Mesodermal cell (in vitro differentiated cells): ENCODE measurements at regions not wholly inside any gene's neighbourhood (a gene's known extent, or its start where the extent isn't known, plus 50 kb on each side); places are given as distances from the start of the nearest gene placed in this dataset.

ENCODE experiments used
- H3K27ac ChIP-seq: 2 replicates; pipeline ENCODE4 v1.7.0; 2013; ENCODE audit warnings: mild to moderate bottlenecking, low read depth, low read length, moderate library complexity; ENCODE audit not compliant: severe bottlenecking
- H3K36me3 ChIP-seq: 2 replicates; pipeline ENCODE4 v1.7.1; 2013; ENCODE audit warnings: mild to moderate bottlenecking, low read length, moderate library complexity; ENCODE audit not compliant: control insufficient read depth, insufficient read depth
- H3K4me1 ChIP-seq: one replicate; pipeline ENCODE4 v1.7.1; 2013; ENCODE audit warnings: mild to moderate bottlenecking, low read length; ENCODE audit not compliant: insufficient read depth, control insufficient read depth, poor library complexity, severe bottlenecking
- H3K4me3 ChIP-seq: 2 replicates; pipeline ENCODE4 v1.7.0; 2013; ENCODE audit warnings: low read length, control low read depth, mild to moderate bottlenecking; ENCODE audit not compliant: insufficient read depth, poor library complexity, severe bottlenecking; ENCODE audit errors: extremely low read depth
- H3K9me3 ChIP-seq: 2 replicates; pipeline ENCODE4 v1.7.1; 2013; ENCODE audit warnings: mild to moderate bottlenecking, low read length, moderate library complexity; ENCODE audit not compliant: control insufficient read depth
- WGBS, 2 experiments: methylation state at CpG; one replicate each; pipeline ENCODE4 v1.1.5; 2013; ENCODE audit warnings: missing lambda C conversion rate in 2 of 2; ENCODE audit not compliant: insufficient coverage in 2 of 2; 5-methylcytosine and 5-hydroxymethylcytosine counted together

GRCh38 chrX:7240929-7241328 is 93.0 kb upstream of the PUDP start:
- Histone ChIP-seq H3K36me3 (no peaks in the 10 kb centered on the region), H3K9me3 (no peaks in the 10 kb centered on the region), H3K4me3 (no peak overlapping the region), H3K27ac (no peak overlapping the region), H3K4me1 (no peaks in the 10 kb centered on the region)
- no CpG with 5 or more reads among the region's 2 CpGs for WGBS, 2 experiments

- no peak overlapping the region for H3K27ac ChIP-seq
Measured at GRCh38 chrX:7235071-7235470, 87.1 kb upstream of the PUDP start.

GRCh38 chrX:7233580-7234406 is 85.8 kb upstream of the PUDP start:
- Histone ChIP-seq H3K9me3 (no peaks in the 10 kb centered on the region), H3K4me3 (no peak overlapping the region), H3K27ac (no peak overlapping the region), H3K36me3 (no peaks in the 10 kb centered on the region), H3K4me1 (no peaks in the 10 kb centered on the region)
- no CpG with 5 or more reads among the region's 4 CpGs for WGBS, 2 experiments

More at GRCh38 chrX:7235071-7235470, 87.1 kb upstream of the PUDP start:
- Histone ChIP-seq H3K36me3 (no peaks in the 10 kb centered on the region), H3K4me1 (no peaks in the 10 kb centered on the region), H3K9me3 (no peaks in the 10 kb centered on the region), H3K4me3 (no peak overlapping the region)

- Histone ChIP-seq H3K27ac (no peak overlapping the region), H3K4me1 (no peaks in the 10 kb centered on the region), H3K4me3 (no peak overlapping the region), H3K9me3 (no peaks in the 10 kb centered on the region), H3K36me3 (no peaks in the 10 kb centered on the region)
- 100% methylated on average over 1 of the region's 2 CpGs; no CpG with 5 or more reads in 1 of the 2 experiments for WGBS, 2 experiments
Measured at GRCh38 chrX:7228226-7228625, 80.3 kb upstream of the PUDP start.

GRCh38 chrX:7225338-7225737 is 77.4 kb upstream of the PUDP start:
- no CpG with 5 or more reads among the region's 2 CpGs for WGBS, 2 experiments
- no peaks in the 10 kb centered on the region for H3K9me3 ChIP-seq
- H3K36me3 ChIP-seq, result no peaks in the 10 kb centered on the region
- H3K27ac ChIP-seq, result no peak overlapping the region
- H3K4me3 ChIP-seq, result no peak overlapping the region
- H3K4me1 ChIP-seq, result no peaks in the 10 kb centered on the region

- no peaks in the 10 kb centered on the region for H3K9me3 ChIP-seq
- H3K4me3 ChIP-seq, result no peak overlapping the region
- peaks cover 3% of the 10 kb centered on the region for H3K4me1 ChIP-seq
- H3K27ac ChIP-seq, result no peak overlapping the region
- WGBS, 2 experiments, result 80% methylated on average over 1 of the region's 2 CpGs; no CpG with 5 or more reads in 1 of the 2 experiments
- no peaks in the 10 kb centered on the region for H3K36me3 ChIP-seq
Measured at GRCh38 chrX:7223271-7223670, 75.3 kb upstream of the PUDP start.

GRCh38 chrX:7220121-7220520 is 72.2 kb upstream of the PUDP start:
- whole genome bisulfite sequencing, 2 experiments, result no CpG with 5 or more reads among the region's 10 CpGs
- Histone ChIP-seq H3K4me3 (no peak overlapping the region), H3K27ac (no peak overlapping the region)

GRCh38 chrX:7219153-7219705 is 71.3 kb upstream of the PUDP start:
- no peak overlapping the region for H3K4me3 ChIP-seq
- peaks cover 6% of the 10 kb centered on the region for H3K4me1 ChIP-seq
- no peaks in the 10 kb centered on the region for H3K9me3 ChIP-seq
- no peaks in the 10 kb centered on the region for H3K36me3 ChIP-seq
- WGBS, 2 experiments, result 77 to 100% methylated on average over 1 to 2 of the region's 7 CpGs
- no peak overlapping the region for H3K27ac ChIP-seq

More at GRCh38 chrX:7220121-7220520, 72.2 kb upstream of the PUDP start:
- peaks cover 6% of the 10 kb centered on the region for H3K4me1 ChIP-seq
- H3K9me3 ChIP-seq, result no peaks in the 10 kb centered on the region
- no peaks in the 10 kb centered on the region for H3K36me3 ChIP-seq

- Histone ChIP-seq H3K4me3 (no peak overlapping the region), H3K4me1 (peaks cover 6% of the 10 kb centered on the region), H3K9me3 (no peaks in the 10 kb centered on the region), H3K36me3 (no peaks in the 10 kb centered on the region), H3K27ac (no peak overlapping the region)
- WGBS, 2 experiments, result 40 to 91% methylated on average over 1 to 4 of the region's 8 CpGs
Measured at GRCh38 chrX:7218321-7219152, 70.6 kb upstream of the PUDP start.

GRCh38 chrX:7216981-7217587 is 69.1 kb upstream of the PUDP start:
- no peaks in the 10 kb centered on the region for H3K36me3 ChIP-seq
- no peak overlapping the region for H3K4me3 ChIP-seq
- no peaks in the 10 kb centered on the region for H3K9me3 ChIP-seq
- no peak overlapping the region for H3K27ac ChIP-seq
- H3K4me1 ChIP-seq, result peaks cover 6% of the 10 kb centered on the region
- 93 to 100% methylated on average over 1 to 3 of the region's 6 CpGs for WGBS, 2 experiments
